ENCODE measurements at regions not wholly inside any gene's neighbourhood (a gene's known extent, or its start where the extent isn't known, plus 50 kb on each side); places are given as distances from the start of the nearest gene placed in this dataset.

DNA sequence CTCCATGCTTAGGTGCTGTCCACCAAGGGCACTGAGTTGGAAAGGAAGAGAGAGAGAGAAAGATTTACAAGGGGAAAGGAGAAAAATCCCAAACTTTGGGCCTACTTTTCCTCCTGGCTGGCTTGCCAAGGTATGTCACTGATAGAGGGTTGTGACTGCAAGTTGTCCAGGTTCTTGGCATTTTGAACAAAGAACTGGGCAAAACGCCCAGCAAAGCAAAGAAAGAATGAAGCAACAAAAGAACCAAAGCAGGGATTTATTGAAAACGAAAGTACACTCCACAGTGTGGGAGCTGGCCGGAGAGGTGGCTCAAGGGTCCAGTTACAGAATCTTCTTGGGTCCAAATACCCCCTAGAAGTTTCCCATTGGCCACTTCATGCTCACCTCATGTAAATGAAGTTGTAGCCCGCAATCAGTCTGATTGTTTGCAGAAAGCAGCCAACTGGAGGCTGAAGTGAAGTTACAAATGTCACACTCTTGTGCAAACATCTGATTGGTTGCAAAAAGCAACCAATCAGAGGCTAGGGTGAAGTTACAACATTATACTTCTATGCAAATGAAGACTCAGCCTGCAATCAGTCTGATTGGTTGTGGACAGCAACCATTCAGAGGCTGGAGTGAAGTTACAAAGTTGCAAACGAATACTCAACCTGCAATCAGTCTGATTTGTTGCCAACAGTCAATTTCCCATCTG, 263.5 kb downstream of the YTHDC2 start:
- DNase-seq (peak in 2 of 4 donors; percentile 17 to 21), ATAC-seq (no peak)
- 35 to 42% methylated on average over 5 of the region's 5 CpGs for WGBS, 2 donors

DNA sequence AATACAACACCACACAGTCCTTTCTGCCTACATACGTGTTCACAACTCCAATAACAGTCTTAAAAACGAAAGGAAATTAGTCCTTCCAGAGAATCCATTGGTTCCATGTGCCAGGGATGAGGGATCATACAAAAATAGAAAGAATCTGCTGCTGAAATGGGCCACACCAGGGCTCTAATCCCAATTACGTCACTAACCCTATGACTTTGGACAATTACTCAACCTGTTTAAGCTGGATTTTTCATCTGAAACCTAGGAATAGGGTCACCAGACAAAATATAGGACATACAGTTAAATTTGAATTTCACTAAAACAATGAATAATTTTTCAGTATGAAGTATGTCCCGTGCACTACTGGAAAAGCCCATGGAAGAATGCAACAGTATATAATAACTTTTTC, 264.7 kb downstream of the YTHDC2 start:
- 60 to 72% methylated on average over 4 of the region's 4 CpGs for WGBS, 2 donors
- DNase-seq (no peak), ATAC-seq (no peak)
- no peak overlapping the region for H3K27ac ChIP-seq
- H3K36me3 ChIP-seq (replicated peaks in 1 of 2; ENCODE audit: insufficient read depth in 1 of 2, low read depth in 2 of 2) = no peaks in the 10 kb centered on the region
- no peaks in the 10 kb centered on the region for H3K9me3 ChIP-seq
- TF ChIP-seq, protein P1, sequence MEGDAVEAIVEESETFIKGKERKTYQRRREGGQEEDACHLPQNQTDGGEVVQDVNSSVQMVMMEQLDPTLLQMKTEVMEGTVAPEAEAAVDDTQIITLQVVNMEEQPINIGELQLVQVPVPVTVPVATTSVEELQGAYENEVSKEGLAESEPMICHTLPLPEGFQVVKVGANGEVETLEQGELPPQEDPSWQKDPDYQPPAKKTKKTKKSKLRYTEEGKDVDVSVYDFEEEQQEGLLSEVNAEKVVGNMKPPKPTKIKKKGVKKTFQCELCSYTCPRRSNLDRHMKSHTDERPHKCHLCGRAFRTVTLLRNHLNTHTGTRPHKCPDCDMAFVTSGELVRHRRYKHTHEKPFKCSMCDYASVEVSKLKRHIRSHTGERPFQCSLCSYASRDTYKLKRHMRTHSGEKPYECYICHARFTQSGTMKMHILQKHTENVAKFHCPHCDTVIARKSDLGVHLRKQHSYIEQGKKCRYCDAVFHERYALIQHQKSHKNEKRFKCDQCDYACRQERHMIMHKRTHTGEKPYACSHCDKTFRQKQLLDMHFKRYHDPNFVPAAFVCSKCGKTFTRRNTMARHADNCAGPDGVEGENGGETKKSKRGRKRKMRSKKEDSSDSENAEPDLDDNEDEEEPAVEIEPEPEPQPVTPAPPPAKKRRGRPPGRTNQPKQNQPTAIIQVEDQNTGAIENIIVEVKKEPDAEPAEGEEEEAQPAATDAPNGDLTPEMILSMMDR (IDR thresholded peaks at IDR 0.05) = no peak
- TF ChIP-seq POLR2A (IDR thresholded peaks at IDR 0.05) = no peak
- no peaks in the 10 kb centered on the region for H3K4me1 ChIP-seq
- H3K27me3 ChIP-seq = no peaks in the 10 kb centered on the region
- H3K4me3 ChIP-seq = no peak overlapping the region
- intact Hi-C loops (cut with DNase I) = no loop called here

More for the DNA sequence above, 263.5 kb downstream of the YTHDC2 start:
- H3K4me1 ChIP-seq = no peaks in the 10 kb centered on the region
- TF ChIP-seq, protein P1 (IDR thresholded peaks at IDR 0.05) = no peak
- no peak for TF ChIP-seq POLR2A (IDR thresholded peaks at IDR 0.05)
- no peak overlapping the region for H3K27ac ChIP-seq
- H3K9me3 ChIP-seq = no peaks in the 10 kb centered on the region
- H3K4me3 ChIP-seq = no peak overlapping the region
- no peaks in the 10 kb centered on the region for H3K36me3 ChIP-seq (replicated peaks in 1 of 2; ENCODE audit: insufficient read depth in 1 of 2, low read depth in 2 of 2)
- intact Hi-C loops (cut with DNase I) = no loop called here
- H3K27me3 ChIP-seq = no peaks in the 10 kb centered on the region

DNA sequence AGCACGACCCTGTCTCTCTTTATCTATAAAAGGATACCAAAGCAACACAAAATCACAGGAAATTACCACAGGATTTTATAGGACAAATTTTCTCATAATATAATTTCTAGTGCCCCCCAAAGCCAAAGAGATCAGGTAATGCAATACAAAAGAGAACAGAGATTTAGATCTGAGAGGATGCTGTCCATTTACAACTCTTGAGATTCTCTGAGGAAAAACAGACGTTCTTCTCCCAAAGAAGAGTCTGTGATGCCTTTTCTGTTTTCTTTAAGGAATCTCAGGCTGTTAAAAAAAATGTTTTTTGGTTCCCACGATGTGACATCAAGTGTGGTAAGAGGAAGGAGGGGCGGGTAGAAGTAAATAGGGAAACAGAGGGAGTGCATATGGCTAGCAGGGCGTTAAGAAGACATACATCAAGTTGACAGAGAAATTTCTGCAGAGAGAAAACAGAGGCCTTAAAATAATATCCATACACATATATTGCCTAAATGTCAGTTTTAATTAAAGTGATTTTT, 274.7 kb downstream of the YTHDC2 start:
- Histone ChIP-seq H3K27me3 (no peaks in the 10 kb centered on the region), H3K36me3 (replicated peaks in 1 of 2; ENCODE audit: insufficient read depth in 1 of 2, low read depth in 2 of 2) (no peaks in the 10 kb centered on the region), H3K9me3 (no peaks in the 10 kb centered on the region), H3K4me1 (no peaks in the 10 kb centered on the region), H3K27ac (no peak overlapping the region), H3K4me3 (no peak overlapping the region)
- DNase-seq (no peak), ATAC-seq (no peak)
- 25 to 45% methylated on average over 5 of the region's 5 CpGs for WGBS, 2 donors
- intact Hi-C loops (cut with DNase I) = no loop called here
- TF ChIP-seq POLR2A (IDR thresholded peaks at IDR 0.05) = no peak
- TF ChIP-seq, protein P1 (IDR thresholded peaks at IDR 0.05) = no peak

DNA sequence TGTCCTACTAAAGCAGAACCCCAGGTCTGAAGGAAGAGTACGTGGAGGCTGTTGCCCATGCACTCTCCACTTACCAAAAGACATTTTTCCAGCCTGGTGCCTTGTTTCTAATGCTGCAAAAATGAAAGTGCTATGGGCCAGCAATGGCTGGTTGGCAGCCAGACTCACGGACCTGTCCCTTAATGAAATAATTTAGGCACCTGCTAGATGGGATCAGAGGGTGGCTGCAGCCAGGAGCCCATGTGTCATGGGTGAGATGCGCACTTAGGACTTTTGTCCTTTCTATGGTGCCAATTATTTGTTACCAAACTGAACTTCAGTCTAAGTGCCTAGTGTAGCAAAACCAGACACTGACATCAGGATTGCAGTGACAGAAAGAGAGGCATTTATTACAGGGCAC, 276.3 kb downstream of the YTHDC2 start:
- H3K27ac ChIP-seq = no peak overlapping the region
- H3K9me3 ChIP-seq = no peaks in the 10 kb centered on the region
- DNase-seq = no peak
- intact Hi-C loops (cut with DNase I) = no loop called here
- no peaks in the 10 kb centered on the region for H3K27me3 ChIP-seq
- WGBS, 2 donors = 57 to 66% methylated on average over 3 of the region's 3 CpGs
- TF ChIP-seq POLR2A (IDR thresholded peaks at IDR 0.05) = no peak
- TF ChIP-seq, protein P1 (IDR thresholded peaks at IDR 0.05) = no peak
- no peaks in the 10 kb centered on the region for H3K36me3 ChIP-seq (replicated peaks in 1 of 2; ENCODE audit: insufficient read depth in 1 of 2, low read depth in 2 of 2)
- no peak overlapping the region for H3K4me3 ChIP-seq
- H3K4me1 ChIP-seq = no peaks in the 10 kb centered on the region
- ATAC-seq = no peak

DNA sequence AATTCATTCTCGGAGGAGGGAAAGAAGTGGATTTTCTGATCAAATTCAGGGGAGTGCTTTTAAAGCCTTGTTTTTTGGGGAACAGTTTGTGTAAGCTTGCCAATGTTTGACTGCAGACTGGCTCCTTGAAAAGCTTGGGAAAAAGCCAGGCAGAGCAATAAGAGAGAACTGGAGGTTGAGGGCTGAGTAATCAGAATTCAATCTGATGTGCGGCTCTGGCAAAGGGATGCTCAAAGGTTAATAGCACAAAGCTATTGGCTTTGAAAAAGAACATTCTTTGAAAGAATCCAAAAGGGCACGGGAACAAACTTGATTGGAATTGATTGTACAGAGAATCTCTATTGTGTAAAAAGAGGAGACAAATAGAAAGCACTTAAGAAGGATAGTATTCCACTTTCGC, 279.3 kb downstream of the YTHDC2 start:
- H3K27me3 ChIP-seq = no peaks in the 10 kb centered on the region
- no peaks in the 10 kb centered on the region for H3K36me3 ChIP-seq (replicated peaks in 1 of 2; ENCODE audit: insufficient read depth in 1 of 2, low read depth in 2 of 2)
- no peaks in the 10 kb centered on the region for H3K9me3 ChIP-seq
- no peak for DNase-seq
- intact Hi-C loops (cut with DNase I) = no loop called here
- TF ChIP-seq, protein P1 (IDR thresholded peaks at IDR 0.05) = no peak
- TF ChIP-seq POLR2A (IDR thresholded peaks at IDR 0.05) = no peak
- no peaks in the 10 kb centered on the region for H3K4me1 ChIP-seq
- H3K4me3 ChIP-seq = no peak overlapping the region
- H3K27ac ChIP-seq = no peak overlapping the region
- ATAC-seq = no peak
- 65 to 66% methylated on average over 4 of the region's 4 CpGs for WGBS, 2 donors
